Suprapubic skin (tissue), 4 donors: ENCODE measurements at regions not wholly inside any gene's neighbourhood (a gene's known extent, or its start where the extent isn't known, plus 50 kb on each side); places are given as distances from the start of the nearest gene placed in this dataset.
A peak's percentile ranks its signal among the peaks of the same experiment; 100 is the strongest.
"Not testable (repeated sequence)": the region's sequence is repeated elsewhere in the genome, so short reads cannot be mapped to it uniquely, and the experiment has no call there.

Source experiments
- DNase-seq, 2 donors: peaks; one replicate each; pipeline ENCODE4 v3.0.0-alpha.2; 2019; ENCODE audit warnings: low spot score in 2 of 2
- H3K27ac ChIP-seq: fragments of 200-600 bp; sonication (generic); one replicate; pipeline ENCODE4 v1.5.1; 2019
- H3K27me3 ChIP-seq: fragments of 200-600 bp; sonication (generic); one replicate; pipeline ENCODE4 v1.5.1; 2019
- H3K36me3 ChIP-seq: fragments of 200-600 bp; sonication (generic); one replicate; pipeline ENCODE4 v1.5.1; 2019
- H3K4me1 ChIP-seq: fragments of 200-600 bp; sonication (generic); one replicate; pipeline ENCODE4 v1.5.1; 2019
- H3K4me3 ChIP-seq: fragments of 200-600 bp; sonication (generic); one replicate; pipeline ENCODE4 v1.5.1; 2019; ENCODE audit warnings: mild to moderate bottlenecking
- H3K9me3 ChIP-seq: fragments of 200-600 bp; sonication (generic); one replicate; pipeline ENCODE4 v1.5.1; 2019
- CTCF ChIP-seq, 2 donors: fragments of 200-600 bp in 1 of 2; fragments of 450-650 bp in 1 of 2; sonication (generic) in 1 of 2; IDR thresholded peaks; one replicate each; pipeline ENCODE4 v1.5.1; 2016 to 2019; ENCODE audit warnings: antibody characterized with exemption in 2 of 2, mild to moderate bottlenecking in 1 of 2, moderate library complexity in 1 of 2
- EP300 ChIP-seq: sonication (generic); formaldehyde crosslinking; IDR thresholded peaks from one replicate; pipeline ENCODE4 v1.6.1; 2017; ENCODE audit warnings: antibody characterized with exemption
- POLR2A ChIP-seq, 2 donors: fragments of 450-650 bp; IDR thresholded peaks; one replicate each; pipeline ENCODE4 v1.6.1; 2017; ENCODE audit warnings: antibody characterized with exemption in 2 of 2, mild to moderate bottlenecking in 2 of 2, moderate library complexity in 2 of 2
- POLR2AphosphoS5 ChIP-seq, 3 donors: sonication (generic); formaldehyde crosslinking; IDR thresholded peaks; one replicate each; pipeline ENCODE4 v1.6.1; 2017; ENCODE audit warnings: antibody characterized with exemption in 3 of 3
- WGBS: methylation state at CpG from one replicate; pipeline ENCODE4 v1.1.5; 2018; 5-methylcytosine and 5-hydroxymethylcytosine counted together

GRCh38 chr10:29386342-29386999, 97.6 kb downstream of the LYZL1 start:
- H3K4me1 ChIP-seq = no peaks in the 10 kb centered on the region
- no peak overlapping the region for H3K4me3 ChIP-seq
- TF ChIP-seq POLR2AphosphoS5 (IDR thresholded peaks at IDR 0.05) (no peak), EP300 (no peak), CTCF (IDR thresholded peaks at IDR 0.05) (peak; percentile 66 to 70), POLR2A (IDR thresholded peaks at IDR 0.05) (no peak)
- 43% methylated on average over 8 of the region's 8 CpGs for WGBS
- no peak overlapping the region for H3K27ac ChIP-seq
- no peaks in the 10 kb centered on the region for H3K36me3 ChIP-seq
- no peaks in the 10 kb centered on the region for H3K9me3 ChIP-seq
- no peak for DNase-seq
- H3K27me3 ChIP-seq = no peaks in the 10 kb centered on the region

GRCh38 chr10:29387269-29387668, 98.4 kb downstream of the LYZL1 start:
- TF ChIP-seq CTCF (IDR thresholded peaks at IDR 0.05) (no peak), POLR2A (IDR thresholded peaks at IDR 0.05) (no peak), POLR2AphosphoS5 (IDR thresholded peaks at IDR 0.05) (no peak), EP300 (no peak)
- 63% methylated on average over 5 of the region's 5 CpGs for WGBS
- Histone ChIP-seq H3K36me3 (no peaks in the 10 kb centered on the region), H3K4me3 (no peak overlapping the region), H3K27ac (no peak overlapping the region), H3K4me1 (no peaks in the 10 kb centered on the region), H3K9me3 (no peaks in the 10 kb centered on the region), H3K27me3 (no peaks in the 10 kb centered on the region)
- no peak for DNase-seq

- H3K9me3 ChIP-seq, DNase-seq, H3K4me3 ChIP-seq, H3K27me3 ChIP-seq, H3K36me3 ChIP-seq, H3K27ac ChIP-seq, H3K4me1 ChIP-seq: not testable (repeated sequence)
- 45% methylated on average over 2 of the region's 2 CpGs for WGBS
Measured at GRCh38 chr10:29388112-29388511, 99.2 kb downstream of the LYZL1 start.

- Histone ChIP-seq H3K9me3 (no peaks in the 10 kb centered on the region), H3K4me1 (no peaks in the 10 kb centered on the region), H3K36me3 (no peaks in the 10 kb centered on the region), H3K27me3 (no peaks in the 10 kb centered on the region), H3K4me3 (no peak overlapping the region), H3K27ac (no peak overlapping the region)
- TF ChIP-seq EP300 (no peak), CTCF (IDR thresholded peaks at IDR 0.05) (no peak), POLR2A (IDR thresholded peaks at IDR 0.05) (no peak), POLR2AphosphoS5 (IDR thresholded peaks at IDR 0.05) (no peak)
- no peak for DNase-seq
- 94% methylated on average over 3 of the region's 3 CpGs for WGBS
Measured at GRCh38 chr10:29389493-29389892, 100.6 kb downstream of the LYZL1 start.

- Histone ChIP-seq H3K36me3 (no peaks in the 10 kb centered on the region), H3K27me3 (no peaks in the 10 kb centered on the region), H3K4me3 (no peak overlapping the region), H3K9me3 (no peaks in the 10 kb centered on the region), H3K27ac (no peak overlapping the region), H3K4me1 (no peaks in the 10 kb centered on the region)
- WGBS = 82% methylated on average over 9 of the region's 9 CpGs
- no peak for TF ChIP-seq CTCF (IDR thresholded peaks at IDR 0.05)
- DNase-seq = no peak
Measured at GRCh38 chr10:29389935-29390334, 101.1 kb downstream of the LYZL1 start.

GRCh38 chr10:29392376-29393021, 103.6 kb downstream of the LYZL1 start:
- no peaks in the 10 kb centered on the region for H3K27me3 ChIP-seq
- TF ChIP-seq CTCF (IDR thresholded peaks at IDR 0.05) = peak; percentile 39 to 72
- TF ChIP-seq POLR2AphosphoS5 (IDR thresholded peaks at IDR 0.05) = no peak
- no peaks in the 10 kb centered on the region for H3K9me3 ChIP-seq
- WGBS = 40% methylated on average over 4 of the region's 4 CpGs
- no peak overlapping the region for H3K4me3 ChIP-seq
- no peak overlapping the region for H3K27ac ChIP-seq
- H3K36me3 ChIP-seq = no peaks in the 10 kb centered on the region
- no peak for DNase-seq
- no peaks in the 10 kb centered on the region for H3K4me1 ChIP-seq
